HG02870 (cell line): ENCODE measurements at regions not wholly inside any gene's neighbourhood (a gene's known extent, or its start where the extent isn't known, plus 50 kb on each side); places are given as distances from the start of the nearest gene placed in this dataset.

Source experiments
- ATAC-seq: cut with Tn5 transposase; IDR thresholded peaks from one replicate; pipeline ENCODE4 v1.9.1; 2021; ENCODE audit warnings: mild to moderate bottlenecking, moderate library complexity; ENCODE audit not compliant: unreplicated experiment

GRCh38 chr4:18247189-18247588, 225.6 kb upstream of the LCORL start:
- no peak for ATAC-seq

GRCh38 chr4:18242919-18243693, 221.6 kb upstream of the LCORL start:
- ATAC-seq = no peak

- no peak for ATAC-seq
Measured at GRCh38 chr4:18241727-18242126, 220.2 kb upstream of the LCORL start.

GRCh38 chr4:18234108-18234507, 212.6 kb upstream of the LCORL start:
- ATAC-seq = no peak

GRCh38 chr4:18231726-18232125, 210.2 kb upstream of the LCORL start:
- ATAC-seq = no peak

GRCh38 chr4:18227880-18228279, 206.3 kb upstream of the LCORL start:
- ATAC-seq = no peak

GRCh38 chr4:18214411-18215055, 193.0 kb upstream of the LCORL start:
- ATAC-seq = no peak

- no peak for ATAC-seq
Measured at GRCh38 chr4:18213576-18214198, 192.1 kb upstream of the LCORL start.

- no peak for ATAC-seq
Measured at GRCh38 chr4:18209448-18209847, 187.9 kb upstream of the LCORL start.

GRCh38 chr4:18203966-18204365, 182.4 kb upstream of the LCORL start:
- no peak for ATAC-seq

GRCh38 chr4:18202486-18202885, 180.9 kb upstream of the LCORL start:
- ATAC-seq = no peak

- no peak for ATAC-seq
Measured at GRCh38 chr4:18201885-18202284, 180.3 kb upstream of the LCORL start.

GRCh38 chr4:18198653-18199052, 177.1 kb upstream of the LCORL start:
- no peak for ATAC-seq

- no peak for ATAC-seq
Measured at GRCh38 chr4:18197467-18197866, 175.9 kb upstream of the LCORL start.

GRCh38 chr4:18194278-18194677, 172.7 kb upstream of the LCORL start:
- ATAC-seq = no peak

- no peak for ATAC-seq
Measured at GRCh38 chr4:18192901-18193300, 171.3 kb upstream of the LCORL start.

- ATAC-seq = no peak
Measured at GRCh38 chr4:18185491-18185890, 163.9 kb upstream of the LCORL start.

GRCh38 chr4:18180892-18181291, 159.3 kb upstream of the LCORL start:
- no peak for ATAC-seq

GRCh38 chr4:18180122-18180521, 158.6 kb upstream of the LCORL start:
- no peak for ATAC-seq

GRCh38 chr4:18171896-18172295, 150.3 kb upstream of the LCORL start:
- ATAC-seq = no peak

- no peak for ATAC-seq
Measured at GRCh38 chr4:18167831-18168230, 146.3 kb upstream of the LCORL start.

- no peak for ATAC-seq
Measured at GRCh38 chr4:18166925-18167324, 145.4 kb upstream of the LCORL start.
